ENCODE measurements at regions not wholly inside any gene's neighbourhood (a gene's known extent, or its start where the extent isn't known, plus 50 kb on each side); places are given as distances from the start of the nearest gene placed in this dataset.

- Mint-ChIP-seq H3K9me3 (ENCODE audit: insufficient read depth) (no peaks in the 10 kb centered on the region), H3K27me3 (peaks cover 7% of the 10 kb centered on the region), H3K27ac (no peak overlapping the region), H3K4me3 (no peak overlapping the region), H3K4me1 (no peaks in the 10 kb centered on the region)
- 49% methylated on average over 9 of the region's 9 CpGs for WGBS (ENCODE audit: insufficient coverage)
- Histone ChIP-seq H3K27ac (ENCODE audit: low read length in 2 of 2) (no peak overlapping the region), H3K9ac (ENCODE audit: low read length) (no peak overlapping the region), H3K9me3 (ENCODE audit: control extremely low read depth in 1 of 3, control insufficient read depth in 2 of 3, insufficient read depth in 1 of 3, low read length in 2 of 3) (peaks cover 0 to 2% (median 0%) of the 10 kb centered on the region in 3 donors), H4K20me1 (ENCODE audit: control insufficient read depth, insufficient read depth, low read length, poor library complexity, severe bottlenecking) (no peaks in the 10 kb centered on the region), H2AFZ (ENCODE audit: insufficient read depth, low read depth, low read length, poor library complexity, severe bottlenecking) (no peak overlapping the region), H3K4me2 (replicated peaks; ENCODE audit: low read depth, low read length, poor library complexity, severe bottlenecking) (no peak overlapping the region), H3K4me3 (ENCODE audit: control extremely low read depth in 1 of 5, extremely low read depth in 1 of 5, insufficient read depth in 1 of 5, low read depth in 2 of 5, low read length in 4 of 5) (no peak overlapping the region), H3K27me3 (replicated peaks in 1 of 4; ENCODE audit: control extremely low read depth in 1 of 4, control insufficient read depth in 3 of 4, insufficient read depth in 4 of 4, low read length in 3 of 4) (no peaks in the 10 kb centered on the region), H3K4me1 (ENCODE audit: control insufficient read depth in 2 of 2, insufficient read depth in 2 of 2, low read length in 2 of 2) (no peaks in the 10 kb centered on the region), H3K79me2 (ENCODE audit: control insufficient read depth, insufficient read depth, low read length) (no peaks in the 10 kb centered on the region), H3K36me3 (replicated peaks in 1 of 2; ENCODE audit: control extremely low read depth in 1 of 2, control insufficient read depth in 1 of 2, extremely low read depth in 1 of 2, insufficient read depth in 2 of 2, low read length in 1 of 2) (no peaks in the 10 kb centered on the region)
- TF ChIP-seq EZH2 (IDR thresholded peaks at IDR 0.05; ENCODE audit: borderline replicate concordance, insufficient read depth, low read depth, low read length, poor library complexity, severe bottlenecking) (no peak), CTCF (IDR thresholded peaks at IDR 0.05) (no peak)
- POLR2A ChIA-PET = no interaction called here
- no peak for ATAC-seq (ENCODE audit: low read depth)
- intact Hi-C loops (cut with micrococcal nuclease) = no loop called here
- no peak for DNase-seq
- CTCF ChIA-PET = no interaction called here
Observed at GRCh38 chr9:108300306-108301287, 555.2 kb downstream of the ACTL7B start.

- Histone ChIP-seq H3K4me3 (ENCODE audit: control extremely low read depth in 1 of 5, extremely low read depth in 1 of 5, insufficient read depth in 1 of 5, low read depth in 2 of 5, low read length in 4 of 5) (no peak overlapping the region), H3K4me1 (ENCODE audit: control insufficient read depth in 2 of 2, insufficient read depth in 2 of 2, low read length in 2 of 2) (no peaks in the 10 kb centered on the region), H3K9me3 (ENCODE audit: control extremely low read depth in 1 of 3, control insufficient read depth in 2 of 3, insufficient read depth in 1 of 3, low read length in 2 of 3) (no peaks in the 10 kb centered on the region), H3K27me3 (replicated peaks in 1 of 4; ENCODE audit: control extremely low read depth in 1 of 4, control insufficient read depth in 3 of 4, insufficient read depth in 4 of 4, low read length in 3 of 4) (no peaks in the 10 kb centered on the region), H3K9ac (ENCODE audit: low read length) (no peak overlapping the region), H3K4me2 (replicated peaks; ENCODE audit: low read depth, low read length, poor library complexity, severe bottlenecking) (no peak overlapping the region), H3K79me2 (ENCODE audit: control insufficient read depth, insufficient read depth, low read length) (no peaks in the 10 kb centered on the region), H2AFZ (ENCODE audit: insufficient read depth, low read depth, low read length, poor library complexity, severe bottlenecking) (no peak overlapping the region), H3K36me3 (replicated peaks in 1 of 2; ENCODE audit: control extremely low read depth in 1 of 2, control insufficient read depth in 1 of 2, extremely low read depth in 1 of 2, insufficient read depth in 2 of 2, low read length in 1 of 2) (no peaks in the 10 kb centered on the region), H4K20me1 (ENCODE audit: control insufficient read depth, insufficient read depth, low read length, poor library complexity, severe bottlenecking) (no peaks in the 10 kb centered on the region), H3K27ac (ENCODE audit: low read length in 2 of 2) (no peak overlapping the region)
- ChIA-PET CTCF (no interaction called here), POLR2A (no interaction called here)
- no peaks in the 10 kb centered on the region for H3K4me1 Mint-ChIP-seq
- DNase-seq (no peak), ATAC-seq (ENCODE audit: low read depth) (no peak)
- intact Hi-C loops (cut with micrococcal nuclease) = no loop called here
- peaks cover 8% of the 10 kb centered on the region for H3K27me3 Mint-ChIP-seq
- H3K27ac Mint-ChIP-seq = no peak overlapping the region
- WGBS (ENCODE audit: insufficient coverage) = 69% methylated on average over 3 of the region's 4 CpGs
- H3K9me3 Mint-ChIP-seq (ENCODE audit: insufficient read depth) = no peaks in the 10 kb centered on the region
- TF ChIP-seq EZH2 (IDR thresholded peaks at IDR 0.05; ENCODE audit: borderline replicate concordance, insufficient read depth, low read depth, low read length, poor library complexity, severe bottlenecking) = no peak
- TF ChIP-seq CTCF (IDR thresholded peaks at IDR 0.05) = no peak
- no peak overlapping the region for H3K4me3 Mint-ChIP-seq
Observed at GRCh38 chr9:108297073-108297472, 558.7 kb downstream of the ACTL7B start.

All from B cell (primary cell).